HG02973 (cell line): ENCODE measurements at regions not wholly inside any gene's neighbourhood (a gene's known extent, or its start where the extent isn't known, plus 50 kb on each side); places are given as distances from the start of the nearest gene placed in this dataset.

Experiments used
- ATAC-seq: cut with Tn5 transposase; IDR thresholded peaks from one replicate; pipeline ENCODE4 v1.9.1; 2021; ENCODE audit warnings: moderate library complexity; ENCODE audit not compliant: unreplicated experiment

GRCh38 chr5:168041583-168041982 lies 249.9 kb upstream of the WWC1 start:
- ATAC-seq: no peak

DNA sequence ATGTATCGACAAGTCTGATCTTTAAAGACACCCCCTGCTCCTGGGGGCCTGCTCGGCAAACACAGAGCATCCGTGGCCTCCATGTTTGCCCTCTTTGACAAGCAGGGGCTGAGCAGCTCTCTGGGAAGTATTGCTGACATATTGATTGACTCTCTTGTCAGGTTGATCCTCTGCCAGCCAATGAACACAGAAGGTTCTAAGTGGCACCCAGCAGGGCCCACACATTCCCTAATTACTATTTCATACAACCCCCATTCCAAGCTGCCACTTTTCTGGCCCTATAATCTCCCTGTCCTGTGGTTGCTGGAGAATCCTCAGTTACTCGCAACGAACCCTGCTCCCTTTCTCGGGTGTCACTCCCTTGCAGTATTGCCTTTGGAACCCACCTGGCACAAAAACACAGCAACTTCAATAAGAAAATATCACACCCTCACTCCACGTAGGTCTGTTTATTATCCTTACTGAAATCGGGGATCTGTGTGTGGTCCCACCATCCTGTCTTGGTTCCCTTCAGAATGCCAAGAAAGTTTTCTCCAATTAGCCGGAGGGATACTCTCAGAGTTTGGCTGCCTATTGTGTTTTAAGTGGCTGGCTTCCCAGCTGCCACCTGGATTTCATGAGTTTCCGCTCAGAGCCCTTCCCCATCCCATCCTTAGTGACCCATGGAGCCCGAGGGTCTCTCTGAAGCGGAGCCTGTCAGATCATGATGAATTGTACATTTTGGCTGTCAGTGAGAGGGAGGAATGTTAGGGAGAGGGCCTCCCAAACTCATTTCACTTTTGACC lies 249.0 kb upstream of the WWC1 start:
- no peak for ATAC-seq

- ATAC-seq: no peak
Observed at GRCh38 chr5:168046163-168046562, 245.3 kb upstream of the WWC1 start.

DNA sequence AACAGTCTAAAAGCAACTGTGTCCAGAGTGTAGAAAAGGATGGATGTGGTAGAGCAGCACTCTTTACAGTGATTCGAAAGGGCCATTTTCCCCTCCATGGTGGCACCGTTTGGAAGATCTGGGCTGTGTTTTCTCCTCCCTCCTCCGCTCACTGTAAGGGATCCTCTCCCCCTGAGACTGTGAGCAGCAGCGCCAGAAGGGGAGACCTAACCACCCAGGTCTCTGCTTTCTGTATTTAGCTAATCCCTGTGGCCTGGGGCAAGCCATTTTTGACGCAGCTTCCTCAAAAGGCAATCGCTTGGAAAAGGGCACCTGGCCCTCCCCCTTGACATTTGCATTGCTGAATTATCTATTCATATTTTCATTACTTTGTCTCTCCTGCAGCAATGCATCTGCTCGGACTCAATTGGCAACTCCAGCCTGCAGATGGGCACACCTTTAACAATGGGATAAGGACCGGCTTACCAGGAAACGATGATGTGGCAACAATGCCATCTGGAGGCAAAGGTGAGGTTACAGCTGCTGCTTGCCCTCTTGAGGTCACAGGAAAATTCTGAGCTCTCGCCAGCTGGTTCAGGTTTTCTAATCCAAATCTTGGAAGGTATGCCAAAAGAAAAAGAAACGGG lies 244.3 kb upstream of the WWC1 start:
- no peak for ATAC-seq

DNA sequence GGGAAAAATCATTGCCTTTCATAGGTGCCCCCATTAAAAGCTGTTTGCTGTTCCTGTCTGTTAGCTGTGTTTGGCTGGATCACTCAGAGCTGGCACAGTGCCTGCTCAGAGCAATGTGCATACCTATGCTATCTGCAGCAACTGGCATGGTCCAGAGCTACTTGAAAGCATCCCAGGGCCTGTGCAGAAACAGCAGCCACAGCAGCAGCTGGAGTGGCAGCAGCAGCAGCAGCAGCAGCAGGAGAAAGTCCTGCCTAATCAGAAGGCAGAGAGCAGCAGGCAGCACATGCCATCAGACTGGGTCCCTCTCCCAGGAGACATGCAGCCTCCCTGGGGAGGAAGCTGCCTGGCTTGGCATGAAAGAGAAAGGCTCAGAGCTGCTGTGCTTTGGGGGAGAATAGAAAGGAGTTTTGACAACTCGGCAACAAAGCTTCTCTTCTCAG lies 243.8 kb upstream of the WWC1 start:
- ATAC-seq: no peak

- ATAC-seq: no peak
Observed at GRCh38 chr5:168048486-168048885, 243.0 kb upstream of the WWC1 start.

GRCh38 chr5:168052686-168053085 lies 238.8 kb upstream of the WWC1 start:
- ATAC-seq: no peak

- ATAC-seq: no peak
Observed at GRCh38 chr5:168054091-168054490, 237.4 kb upstream of the WWC1 start.

GRCh38 chr5:168055141-168055683 lies 236.2 kb upstream of the WWC1 start:
- no peak for ATAC-seq

GRCh38 chr5:168055961-168056360 lies 235.5 kb upstream of the WWC1 start:
- no peak for ATAC-seq

DNA sequence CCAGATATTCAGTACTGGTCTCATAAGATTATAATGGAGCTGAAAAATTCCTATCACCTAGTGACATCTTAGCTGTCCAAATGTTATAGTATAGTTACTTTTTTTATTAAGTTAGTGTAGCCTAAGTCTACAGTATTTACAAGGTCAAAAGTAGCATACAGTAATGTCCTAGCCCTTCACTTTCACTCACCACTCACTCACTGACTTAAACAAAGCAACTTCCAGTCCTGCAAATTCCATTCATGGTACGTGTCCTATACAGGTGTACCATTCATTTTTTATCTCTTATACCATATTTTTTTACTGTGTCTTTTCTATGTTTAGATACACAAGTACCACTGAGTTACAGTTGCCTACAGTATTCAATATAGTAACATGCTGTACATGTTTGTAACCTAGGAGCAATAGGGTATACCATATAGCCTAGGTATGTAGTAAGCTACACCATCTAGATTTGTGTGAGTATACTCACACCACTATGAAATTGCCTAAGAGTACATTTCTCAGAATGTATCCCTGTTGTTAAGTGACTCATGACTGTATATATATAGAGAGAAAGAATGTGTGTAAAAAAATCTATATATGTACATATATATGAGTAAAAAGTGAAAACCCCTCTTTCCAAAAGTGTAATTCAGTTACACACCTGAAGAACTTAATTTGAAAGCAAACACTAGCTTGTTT lies 234.8 kb upstream of the WWC1 start:
- no peak for ATAC-seq

GRCh38 chr5:168057905-168058304 lies 233.5 kb upstream of the WWC1 start:
- ATAC-seq: no peak

GRCh38 chr5:168059131-168059530 lies 232.3 kb upstream of the WWC1 start:
- ATAC-seq: no peak

DNA sequence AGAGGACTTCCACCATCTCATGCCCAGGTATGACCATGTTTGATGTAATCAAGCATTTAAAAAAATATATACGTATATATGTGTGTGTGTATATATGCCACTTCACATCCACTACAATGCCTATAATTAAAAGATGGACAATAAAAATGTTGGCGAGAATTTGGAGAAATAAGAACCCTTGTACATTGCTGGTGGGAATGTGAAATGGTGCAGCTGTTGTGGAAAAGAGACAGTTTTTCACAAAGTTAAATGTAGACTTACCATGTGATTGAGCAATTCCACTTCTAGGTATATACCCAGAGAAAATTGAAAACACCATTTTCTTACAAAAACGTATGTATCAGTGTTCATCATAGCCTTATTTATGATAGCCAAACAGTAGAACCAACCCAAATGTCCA lies 229.2 kb upstream of the WWC1 start:
- ATAC-seq: no peak

- no peak for ATAC-seq
Observed at GRCh38 chr5:168064457-168064856, 227.0 kb upstream of the WWC1 start.

GRCh38 chr5:168064933-168065622 lies 226.4 kb upstream of the WWC1 start:
- no peak for ATAC-seq

GRCh38 chr5:168066536-168067208 lies 224.8 kb upstream of the WWC1 start:
- ATAC-seq: no peak

DNA sequence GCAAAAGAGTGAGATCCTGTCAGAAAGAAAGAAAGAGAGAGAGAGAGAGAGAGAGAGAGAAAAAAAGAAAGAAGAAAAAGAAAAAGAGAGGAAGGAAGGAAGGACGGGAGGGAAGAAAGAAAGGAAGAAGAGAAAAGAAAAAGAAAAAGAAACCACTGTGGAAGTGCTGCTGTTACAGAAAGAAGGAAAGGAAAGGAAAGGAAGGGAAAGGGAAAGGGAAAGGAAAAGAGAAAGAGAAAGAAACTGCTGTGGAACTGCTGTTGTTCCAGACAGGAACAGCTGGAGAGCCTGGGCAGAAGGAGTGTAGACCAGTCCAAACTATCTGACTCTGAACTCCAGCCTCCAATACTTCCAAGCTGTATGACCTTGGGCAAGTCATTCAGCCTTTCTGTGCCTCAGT lies 220.7 kb upstream of the WWC1 start:
- no peak for ATAC-seq

GRCh38 chr5:168072665-168073064 lies 218.8 kb upstream of the WWC1 start:
- ATAC-seq: no peak

GRCh38 chr5:168073311-168073710 lies 218.1 kb upstream of the WWC1 start:
- ATAC-seq: no peak
